Neuronal stem cell (in vitro differentiated cells): ENCODE measurements at regions not wholly inside any gene's neighbourhood (a gene's known extent, or its start where the extent isn't known, plus 50 kb on each side); places are given as distances from the start of the nearest gene placed in this dataset.

ENCODE experiments used
- DNase-seq: peaks from one replicate; pipeline ENCODE4 v3.0.0-alpha.2; 2013; ENCODE audit warnings: low spot score
- H2AFZ ChIP-seq: one replicate; pipeline ENCODE4 v1.6.1; 2013; ENCODE audit warnings: mild to moderate bottlenecking, low read length, inconsistent platforms
- H2AK5ac ChIP-seq: 2 replicates; pipeline ENCODE4 v1.6.1; 2013; ENCODE audit warnings: low read depth, mild to moderate bottlenecking, inconsistent platforms, low read length, moderate library complexity, mixed read lengths
- H2BK120ac ChIP-seq: 2 replicates; pipeline ENCODE4 v1.6.1; 2013; ENCODE audit warnings: low read depth, mild to moderate bottlenecking, inconsistent platforms, low read length, moderate library complexity, mixed read lengths
- H2BK12ac ChIP-seq: one replicate; pipeline ENCODE4 v1.6.1; 2013; ENCODE audit warnings: low read length, inconsistent platforms
- H2BK15ac ChIP-seq: 2 replicates; pipeline ENCODE4 v1.6.1; 2013; ENCODE audit warnings: mild to moderate bottlenecking, low read length, inconsistent platforms, mixed read lengths
- H2BK5ac ChIP-seq: one replicate; pipeline ENCODE4 v1.6.1; 2013; ENCODE audit warnings: inconsistent platforms, mild to moderate bottlenecking, low read length, moderate library complexity
- H3K14ac ChIP-seq: one replicate; pipeline ENCODE4 v1.6.1; 2013; ENCODE audit warnings: low read length, inconsistent platforms
- H3K18ac ChIP-seq: 2 replicates; pipeline ENCODE4 v1.6.1; 2013; ENCODE audit warnings: low read length, inconsistent platforms
- H3K23ac ChIP-seq: 2 replicates; pipeline ENCODE4 v1.6.1; 2013; ENCODE audit warnings: low read depth, mild to moderate bottlenecking, mixed read lengths, low read length, inconsistent platforms; ENCODE audit not compliant: poor library complexity
- H3K27ac ChIP-seq: replicated peaks from 3 replicates; pipeline ENCODE4 v1.5.1; 2013; ENCODE audit warnings: low read length, inconsistent platforms
- H3K27me3 ChIP-seq, 3 experiments: 2 replicates each; pipeline ENCODE4 v1.6.1; 2013; ENCODE audit warnings: low read length in 3 of 3, mild to moderate bottlenecking in 2 of 3, inconsistent platforms in 1 of 3, low read depth in 1 of 3, mixed read lengths in 1 of 3, moderate library complexity in 1 of 3; ENCODE audit not compliant: control insufficient read depth in 3 of 3, insufficient read depth in 3 of 3
- H3K36me3 ChIP-seq, 2 donors: replicated peaks in 1 of 2; 2 replicates each; pipeline ENCODE4 v1.6.1; 2013; ENCODE audit warnings: low read length in 2 of 2; ENCODE audit not compliant: control insufficient read depth in 2 of 2, insufficient read depth in 2 of 2
- H3K4ac ChIP-seq: 2 replicates; pipeline ENCODE4 v1.6.1; 2013; ENCODE audit warnings: inconsistent platforms, mild to moderate bottlenecking, low read length, moderate library complexity
- H3K4me1 ChIP-seq, 2 donors: 1 replicate in 1 of 2; 2 replicates in 1 of 2; pipeline ENCODE4 v1.6.1; 2013; ENCODE audit warnings: low read length in 2 of 2, low read depth in 1 of 2; ENCODE audit not compliant: control insufficient read depth in 2 of 2, insufficient read depth in 1 of 2
- H3K4me2 ChIP-seq: one replicate; pipeline ENCODE4 v1.6.1; 2013; ENCODE audit warnings: mild to moderate bottlenecking, low read length, inconsistent platforms; ENCODE audit not compliant: insufficient read depth, poor library complexity, severe bottlenecking
- H3K4me3 ChIP-seq, 2 donors: 2 replicates each; pipeline ENCODE4 v1.5.1; 2013; ENCODE audit warnings: low read length in 2 of 2, mild to moderate bottlenecking in 2 of 2, inconsistent platforms in 1 of 2, moderate library complexity in 1 of 2
- H3K79me1 ChIP-seq: one replicate; pipeline ENCODE4 v1.6.1; 2013; ENCODE audit warnings: low read depth, mild to moderate bottlenecking, inconsistent platforms, low read length, moderate library complexity
- H3K9ac ChIP-seq: one replicate; pipeline ENCODE4 v1.6.1; 2013; ENCODE audit warnings: mild to moderate bottlenecking, low read depth, low read length, inconsistent platforms; ENCODE audit not compliant: poor library complexity
- H3K9me3 ChIP-seq, 2 donors: replicated peaks in 1 of 2; 2 replicates each; pipeline versions ENCODE3 to v1.6.1; 2013; ENCODE audit warnings: low read length in 2 of 2, mild to moderate bottlenecking in 2 of 2, inconsistent platforms in 1 of 2, low read depth in 1 of 2, mixed read lengths in 1 of 2, moderate library complexity in 1 of 2; ENCODE audit not compliant: control insufficient read depth in 2 of 2, insufficient read depth in 1 of 2
- H4K8ac ChIP-seq: one replicate; pipeline ENCODE4 v1.6.1; 2013; ENCODE audit warnings: low read depth, mild to moderate bottlenecking, inconsistent platforms, low read length, moderate library complexity
- H4K91ac ChIP-seq: one replicate; pipeline ENCODE4 v1.6.1; 2013; ENCODE audit warnings: low read length, low read depth, mild to moderate bottlenecking, inconsistent platforms; ENCODE audit not compliant: poor library complexity
- WGBS, 2 donors: extraction: QIAGEN DNeasy Blood & Tissue Kit; methylation state at CpG; one replicate each; pipeline ENCODE4 v1.1.7; 2013; ENCODE audit warnings: missing lambda C conversion rate in 2 of 2, mixed read lengths in 1 of 2; ENCODE audit not compliant: insufficient read length in 2 of 2, insufficient replicate concordance in 1 of 2; ENCODE audit errors: extremely low coverage in 2 of 2; 5-methylcytosine and 5-hydroxymethylcytosine counted together

GRCh38 chr12:3336606-3337311 is 154.2 kb upstream of the PRMT8 start:
- H4K8ac ChIP-seq: no peak overlapping the region
- H3K14ac ChIP-seq: no peak overlapping the region
- no peaks in the 10 kb centered on the region for H3K27me3 ChIP-seq
- no peak overlapping the region for H2BK12ac ChIP-seq
- no peak overlapping the region for H3K4ac ChIP-seq
- no peak overlapping the region for H3K18ac ChIP-seq
- no peak overlapping the region for H3K9ac ChIP-seq
- H3K4me1 ChIP-seq: peaks cover 20 to 24% of the 10 kb centered on the region in 2 donors
- no peak overlapping the region for H3K23ac ChIP-seq
- H2BK120ac ChIP-seq: no peak overlapping the region
- H3K9me3 ChIP-seq: no peaks in the 10 kb centered on the region
- WGBS, 2 donors: no CpG with 5 or more reads among the region's 13 CpGs
- H2AK5ac ChIP-seq: no peak overlapping the region
- no peaks in the 10 kb centered on the region for H3K36me3 ChIP-seq
- H2BK5ac ChIP-seq: no peak overlapping the region
- peak overlapping the region; percentile 56 for H3K27ac ChIP-seq
- no peak overlapping the region for H3K4me2 ChIP-seq
- no peaks in the 10 kb centered on the region for H3K79me1 ChIP-seq
- peak overlapping the region in 1 of 2 donors; percentile 7 for H3K4me3 ChIP-seq
- H4K91ac ChIP-seq: no peak overlapping the region
- no peak overlapping the region for H2BK15ac ChIP-seq
- peak overlapping the region; percentile 79 for H2AFZ ChIP-seq
- DNase-seq: peak; percentile 50

- Histone ChIP-seq H2AFZ (no peak overlapping the region), H2BK12ac (no peak overlapping the region), H4K91ac (no peak overlapping the region), H3K27me3 (no peaks in the 10 kb centered on the region), H3K9me3 (no peaks in the 10 kb centered on the region), H3K4me1 (peaks cover 27 to 30% of the 10 kb centered on the region in 2 donors), H3K4ac (no peak overlapping the region), H3K23ac (no peak overlapping the region), H3K4me3 (no peak overlapping the region), H3K4me2 (no peak overlapping the region), H2BK5ac (no peak overlapping the region), H2AK5ac (no peak overlapping the region), H3K36me3 (no peaks in the 10 kb centered on the region), H4K8ac (no peak overlapping the region), H3K9ac (no peak overlapping the region), H3K79me1 (no peaks in the 10 kb centered on the region), H2BK120ac (no peak overlapping the region), H3K18ac (no peak overlapping the region), H3K14ac (no peak overlapping the region), H2BK15ac (no peak overlapping the region), H3K27ac (no peak overlapping the region)
- WGBS, 2 donors: no CpG with 5 or more reads among the region's 5 CpGs
- no peak for DNase-seq
Observed at GRCh38 chr12:3337944-3338343, 153.1 kb upstream of the PRMT8 start.

- Histone ChIP-seq H3K4me1 (peaks cover 22 to 27% of the 10 kb centered on the region in 2 donors), H2BK120ac (no peak overlapping the region), H3K79me1 (no peaks in the 10 kb centered on the region), H4K8ac (no peak overlapping the region), H2BK5ac (no peak overlapping the region), H3K9me3 (no peaks in the 10 kb centered on the region), H3K4ac (no peak overlapping the region), H3K23ac (no peak overlapping the region), H2BK12ac (no peak overlapping the region), H3K4me3 (no peak overlapping the region), H3K27me3 (no peaks in the 10 kb centered on the region), H3K9ac (no peak overlapping the region), H3K18ac (no peak overlapping the region), H2AK5ac (no peak overlapping the region), H3K27ac (no peak overlapping the region), H4K91ac (no peak overlapping the region), H3K4me2 (no peak overlapping the region), H2BK15ac (no peak overlapping the region), H2AFZ (no peak overlapping the region), H3K36me3 (no peaks in the 10 kb centered on the region), H3K14ac (no peak overlapping the region)
- no CpG with 5 or more reads among the region's 7 CpGs for WGBS, 2 donors
- DNase-seq: no peak
Observed at GRCh38 chr12:3339221-3339620, 151.8 kb upstream of the PRMT8 start.

GRCh38 chr12:3341594-3341993 is 149.4 kb upstream of the PRMT8 start:
- H3K79me1 ChIP-seq: no peaks in the 10 kb centered on the region

More at GRCh38 chr12:3341594-3341993, 149.4 kb upstream of the PRMT8 start:
- no peak overlapping the region for H3K14ac ChIP-seq
- no peaks in the 10 kb centered on the region for H3K9me3 ChIP-seq
- no peaks in the 10 kb centered on the region for H3K36me3 ChIP-seq
- H2BK5ac ChIP-seq: no peak overlapping the region
- no peak overlapping the region for H2BK12ac ChIP-seq
- no CpG with 5 or more reads among the region's 4 CpGs for WGBS, 2 donors
- H2BK120ac ChIP-seq: no peak overlapping the region
- peak overlapping the region; percentile 6 for H3K18ac ChIP-seq
- no peak overlapping the region for H3K4me2 ChIP-seq
- no peak overlapping the region for H3K23ac ChIP-seq
- H4K8ac ChIP-seq: no peak overlapping the region
- H3K4me3 ChIP-seq: no peak overlapping the region
- H3K4ac ChIP-seq: no peak overlapping the region
- peak overlapping the region; percentile 75 for H2AFZ ChIP-seq
- H4K91ac ChIP-seq: no peak overlapping the region
- H3K27ac ChIP-seq: no peak overlapping the region
- H3K4me1 ChIP-seq: peaks cover 18% of the 10 kb centered on the region in 2 donors
- DNase-seq: no peak
- no peak overlapping the region for H2AK5ac ChIP-seq
- no peak overlapping the region for H2BK15ac ChIP-seq
- no peaks in the 10 kb centered on the region for H3K27me3 ChIP-seq
- H3K9ac ChIP-seq: no peak overlapping the region
